Transverse colon (tissue), 4 donors: ENCODE measurements at regions not wholly inside any gene's neighbourhood (a gene's known extent, or its start where the extent isn't known, plus 50 kb on each side); places are given as distances from the start of the nearest gene placed in this dataset.
"Not testable (repeated sequence)": the region's sequence is repeated elsewhere in the genome, so short reads cannot be mapped to it uniquely, and the experiment has no call there.

Experiments used
- DNase-seq: peaks from one replicate; pipeline ENCODE4 v3.0.0-alpha.2; 2019
- H3K27ac ChIP-seq, 4 donors: fragments of 200-600 bp; sonication (generic); 2 replicates each; pipeline ENCODE4 v1.5.1; 2016 to 2018; ENCODE audit warnings: inconsistent platforms in 4 of 4
- H3K27me3 ChIP-seq: fragments of 200-600 bp; sonication (generic); 2 replicates; pipeline ENCODE4 v1.5.1; 2017; ENCODE audit warnings: inconsistent platforms
- H3K36me3 ChIP-seq, 4 donors: fragments of 200-600 bp; sonication (generic); 2 replicates each; pipeline ENCODE4 v1.5.1; 2017 to 2019; ENCODE audit warnings: inconsistent platforms in 4 of 4
- H3K4me1 ChIP-seq, 4 donors: fragments of 200-600 bp; sonication (generic); 2 replicates each; pipeline ENCODE4 v1.5.1; 2017 to 2020; ENCODE audit warnings: inconsistent platforms in 4 of 4
- H3K4me3 ChIP-seq, 4 donors: fragments of 200-600 bp; sonication (generic); 1 replicate in 1 of 4; 2 replicates in 3 of 4; pipeline versions ENCODE4 v1.5.1 to v1.6.1; 2017 to 2019; ENCODE audit warnings: inconsistent platforms in 4 of 4
- H3K9me3 ChIP-seq, 2 donors: fragments of 200-600 bp; sonication (generic); 2 replicates each; pipeline ENCODE4 v1.5.1; 2017 to 2019; ENCODE audit warnings: inconsistent platforms in 2 of 2
- CTCF ChIP-seq, 5 experiments: fragments of 200-600 bp in 3 of 5; fragments of 450-650 bp in 2 of 5; sonication (generic) in 3 of 5; IDR thresholded peaks; 1 replicate in 2 of 5; 2 replicates in 3 of 5; pipeline ENCODE4 v1.5.1; 2016 to 2017; ENCODE audit warnings: antibody characterized with exemption in 5 of 5, inconsistent platforms in 3 of 5, mild to moderate bottlenecking in 2 of 5, moderate library complexity in 1 of 5
- EP300 ChIP-seq: sonication (generic); formaldehyde crosslinking; IDR thresholded peaks from one replicate; pipeline ENCODE4 v1.6.1; 2017; ENCODE audit warnings: antibody characterized with exemption, low read depth
- POLR2A ChIP-seq: fragments of 450-650 bp; IDR thresholded peaks from one replicate; pipeline ENCODE4 v1.6.1; 2016; ENCODE audit warnings: antibody characterized with exemption, mild to moderate bottlenecking, moderate library complexity
- POLR2AphosphoS5 ChIP-seq, 3 donors: sonication (generic); formaldehyde crosslinking; IDR thresholded peaks; one replicate each; pipeline ENCODE4 v1.6.1; 2016; ENCODE audit warnings: antibody characterized with exemption in 3 of 3
- WGBS, 2 donors: methylation state at CpG; one replicate each; pipeline ENCODE4 v1.1.5; 2018; ENCODE audit warnings: low coverage in 1 of 2; 5-methylcytosine and 5-hydroxymethylcytosine counted together
- in situ Hi-C, 4 donors: fragments of 200-750 bp; cut with MboI; loops; one replicate each; pipeline versions ENCODE4 v1.15.0 to v1.15.1; 2017; ENCODE audit warnings: low sequenced_read_pairs in 3 of 4, low pct_ligation_motif_present in 1 of 4, low pct_unique_long_range_greater_than_20kb in 1 of 4
- intact Hi-C: fragments of 100-400 bp; cut with DNase I; formaldehyde crosslinking; loops from one replicate; pipeline ENCODE4 v1.15.1; 2023; ENCODE audit warnings: low total_unique reads

DNA sequence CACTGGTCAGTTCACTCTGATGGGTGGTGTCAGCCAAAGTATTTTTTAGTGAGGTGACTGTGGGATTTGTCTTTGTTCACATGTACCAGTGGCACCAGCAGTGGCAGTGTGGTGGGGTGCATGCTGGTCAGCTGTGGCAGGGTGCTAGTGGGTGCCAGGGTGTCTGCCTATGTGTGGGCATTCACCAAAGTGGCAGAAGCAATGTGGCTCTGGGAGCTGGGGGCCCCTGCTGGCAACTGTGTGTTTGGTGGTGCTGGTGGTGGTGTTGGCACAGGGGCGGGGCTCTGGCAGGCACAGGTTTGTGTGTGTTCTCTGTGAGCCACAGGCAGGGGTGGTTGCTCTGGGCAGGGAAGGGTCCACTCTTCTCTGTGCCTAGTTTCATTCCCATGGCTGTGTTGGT is 161.5 kb downstream of the CENPF start:
- in situ Hi-C loops (loop anchor here in 1 of 4 donors (25.0 kb wide), 1 partner anchor 527 kb away; no protein-coding TSS in a partner anchor), intact Hi-C loops (no loop called here)
- TF ChIP-seq CTCF (IDR thresholded peaks at IDR 0.05) = no peak
- no peak overlapping the region for H3K27ac ChIP-seq
- WGBS, 2 donors = no CpG with 5 or more reads among the region's 1 CpG
- peaks cover 0 to 14% of the 10 kb centered on the region in 2 donors for H3K9me3 ChIP-seq
- H3K4me3 ChIP-seq = no peak overlapping the region
- no peak for DNase-seq
- no peaks in the 10 kb centered on the region for H3K36me3 ChIP-seq
- H3K27me3 ChIP-seq = no peaks in the 10 kb centered on the region
- no peaks in the 10 kb centered on the region for H3K4me1 ChIP-seq

DNA sequence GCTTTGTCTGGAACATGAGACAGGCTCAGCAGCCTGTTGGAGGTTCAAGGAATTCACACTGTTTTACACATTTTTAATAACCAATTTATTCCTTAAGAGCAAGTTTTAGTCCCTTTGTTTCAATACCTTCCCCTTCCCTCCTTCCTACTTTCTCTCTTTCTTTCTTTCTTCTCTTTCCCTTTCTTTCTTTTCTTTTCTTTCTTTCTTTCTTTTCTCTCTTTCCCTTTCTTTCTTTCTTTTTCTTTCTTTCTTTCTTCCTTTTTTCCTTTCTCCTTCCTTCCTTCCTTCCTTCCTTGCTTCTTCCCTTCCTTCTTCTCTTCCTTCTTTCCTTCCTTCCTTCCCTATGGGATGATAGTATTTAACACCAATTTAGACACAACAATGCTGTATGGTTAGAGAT is 164.2 kb downstream of the CENPF start:
- H3K9me3 ChIP-seq = no peaks in the 10 kb centered on the region
- H3K4me3 ChIP-seq = no peak overlapping the region
- in situ Hi-C loops = loop anchor here in 1 of 4 donors (25.0 kb wide), 1 partner anchor 530 kb away; no protein-coding TSS in a partner anchor
- H3K4me1 ChIP-seq = no peaks in the 10 kb centered on the region
- H3K27me3 ChIP-seq = no peaks in the 10 kb centered on the region
- no peak for DNase-seq
- no peaks in the 10 kb centered on the region for H3K36me3 ChIP-seq
- intact Hi-C loops = no loop called here
- no peak for TF ChIP-seq CTCF (IDR thresholded peaks at IDR 0.05)
- TF ChIP-seq POLR2A = no peak
- no peak for TF ChIP-seq EP300
- TF ChIP-seq POLR2AphosphoS5 (IDR thresholded peaks at IDR 0.05) = no peak
- no peak overlapping the region for H3K27ac ChIP-seq

DNA sequence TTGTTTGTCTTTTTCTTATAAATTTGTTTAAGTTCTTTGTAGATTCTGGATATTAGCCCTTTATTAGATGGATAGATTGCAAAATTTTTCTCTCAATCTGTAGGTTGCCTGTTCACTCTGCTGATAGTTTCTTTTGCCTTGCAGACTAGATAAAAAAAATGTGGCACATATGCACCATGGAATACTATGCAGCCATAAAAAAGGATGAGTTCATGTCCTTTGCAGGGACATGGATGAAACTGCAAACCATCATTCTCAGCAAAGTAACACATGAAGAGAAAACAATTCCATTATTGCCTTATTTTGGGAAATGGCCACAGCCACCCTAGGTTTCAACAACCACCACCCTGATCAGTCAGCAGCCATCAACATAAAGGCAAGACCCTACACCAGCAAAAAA is 166.7 kb downstream of the CENPF start:
- intact Hi-C loops, H3K4me1 ChIP-seq, H3K4me3 ChIP-seq, H3K27ac ChIP-seq, H3K9me3 ChIP-seq, H3K36me3 ChIP-seq, DNase-seq, H3K27me3 ChIP-seq: not testable (repeated sequence)
- in situ Hi-C loops = loop anchor here in 1 of 4 donors (25.0 kb wide), 1 partner anchor 532 kb away; no protein-coding TSS in a partner anchor

DNA sequence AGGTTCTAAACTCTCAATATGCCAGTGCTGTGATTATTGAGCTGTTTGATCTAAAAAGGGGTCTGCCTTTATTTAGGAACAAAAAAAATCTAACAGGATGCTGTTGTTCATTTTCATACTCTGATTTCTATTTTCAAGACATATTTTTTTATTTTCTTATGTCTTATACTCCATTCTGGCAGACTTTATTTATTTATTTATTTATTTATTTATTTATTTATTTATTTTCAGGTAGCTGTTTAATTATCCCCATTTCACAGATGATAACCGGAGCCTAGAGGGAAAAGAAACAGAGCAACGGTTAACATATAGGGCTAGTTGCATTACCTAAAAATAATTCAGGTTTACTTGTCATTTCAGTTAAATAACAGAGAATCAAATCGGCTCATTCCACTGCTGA is 174.4 kb downstream of the CENPF start:
- no peak overlapping the region for H3K27ac ChIP-seq
- TF ChIP-seq CTCF (IDR thresholded peaks at IDR 0.05) = no peak
- TF ChIP-seq POLR2A = no peak
- TF ChIP-seq POLR2AphosphoS5 (IDR thresholded peaks at IDR 0.05) = no peak
- no peak for TF ChIP-seq EP300
- WGBS, 2 donors = 88 to 91% methylated on average over 2 to 3 of the region's 3 CpGs
- intact Hi-C loops (no loop called here), in situ Hi-C loops (no loop called here)
- H3K9me3 ChIP-seq = no peaks in the 10 kb centered on the region
- no peak for DNase-seq
- no peaks in the 10 kb centered on the region for H3K27me3 ChIP-seq
- no peak overlapping the region for H3K4me3 ChIP-seq
- no peaks in the 10 kb centered on the region for H3K36me3 ChIP-seq
- no peaks in the 10 kb centered on the region for H3K4me1 ChIP-seq

- H3K4me1 ChIP-seq = no peaks in the 10 kb centered on the region
- intact Hi-C loops (no loop called here), in situ Hi-C loops (no loop called here)
- H3K27ac ChIP-seq = no peak overlapping the region
- H3K36me3 ChIP-seq = no peaks in the 10 kb centered on the region
- H3K4me3 ChIP-seq = no peak overlapping the region
- H3K27me3 ChIP-seq = no peaks in the 10 kb centered on the region
- 57 to 61% methylated on average over 1 of the region's 1 CpG for WGBS, 2 donors
- TF ChIP-seq CTCF (IDR thresholded peaks at IDR 0.05) = no peak
- no peak for TF ChIP-seq EP300
- TF ChIP-seq POLR2A = no peak
- no peak for TF ChIP-seq POLR2AphosphoS5 (IDR thresholded peaks at IDR 0.05)
- no peaks in the 10 kb centered on the region for H3K9me3 ChIP-seq
- no peak for DNase-seq
Observed at GRCh38 chr1:214791961-214792360, 189.0 kb downstream of the CENPF start.
